T47D (cell line): ENCODE measurements at regions not wholly inside any gene's neighbourhood (a gene's known extent, or its start where the extent isn't known, plus 50 kb on each side); places are given as distances from the start of the nearest gene placed in this dataset.

Experiments
- DNase-seq, 2 experiments: peaks; one replicate each; pipeline versions ENCODE4 v3.0.0 to v3.0.0-alpha.2; 2011 to 2012; ENCODE audit warnings: low read depth in 1 of 2, low spot score in 1 of 2
- JUND ChIP-seq: IDR thresholded peaks from 2 replicates; pipeline ENCODE4 v1.6.1; 2012; ENCODE audit warnings: low read depth
- in situ Hi-C: cut with HindIII; loops from 2 replicates; pipeline ENCODE4 v1.10.0; 2016; ENCODE audit warnings: low sequenced_read_pairs, low pct_unique_long_range_greater_than_20kb

- DNase-seq = no peak
- in situ Hi-C loops = no loop called here
- no peak for TF ChIP-seq JUND
Observed at GRCh38 chr9:38309324-38310195, 82.9 kb upstream of the ALDH1B1 start.

- in situ Hi-C loops = no loop called here
- DNase-seq = no peak
- TF ChIP-seq JUND = no peak
Observed at GRCh38 chr9:38308136-38308535, 84.4 kb upstream of the ALDH1B1 start.

- no peak for DNase-seq
- in situ Hi-C loops = no loop called here
- no peak for TF ChIP-seq JUND
Observed at GRCh38 chr9:38306899-38307298, 85.6 kb upstream of the ALDH1B1 start.

- DNase-seq = no peak
- in situ Hi-C loops = no loop called here
- no peak for TF ChIP-seq JUND
Observed at GRCh38 chr9:38305582-38305981, 86.9 kb upstream of the ALDH1B1 start.

GRCh38 chr9:38301376-38302106, 91.0 kb upstream of the ALDH1B1 start:
- in situ Hi-C loops = no loop called here
- TF ChIP-seq JUND = no peak
- no peak for DNase-seq

GRCh38 chr9:38299856-38300255, 92.6 kb upstream of the ALDH1B1 start:
- in situ Hi-C loops = no loop called here
- no peak for TF ChIP-seq JUND
- no peak for DNase-seq

- no peak for TF ChIP-seq JUND
- in situ Hi-C loops = no loop called here
- DNase-seq = no peak
Observed at GRCh38 chr9:38298904-38299303, 93.6 kb upstream of the ALDH1B1 start.

GRCh38 chr9:38298503-38298902, 94.0 kb upstream of the ALDH1B1 start:
- TF ChIP-seq JUND = no peak
- in situ Hi-C loops = no loop called here
- DNase-seq = no peak

- no peak for DNase-seq
- in situ Hi-C loops = no loop called here
Observed at GRCh38 chr9:38296807-38297206, 95.7 kb upstream of the ALDH1B1 start.

GRCh38 chr9:38295764-38296163, 96.7 kb upstream of the ALDH1B1 start:
- no peak for DNase-seq
- no peak for TF ChIP-seq JUND
- in situ Hi-C loops = no loop called here

More at GRCh38 chr9:38296807-38297206, 95.7 kb upstream of the ALDH1B1 start:
- no peak for TF ChIP-seq JUND

GRCh38 chr9:38294220-38294960, 98.1 kb upstream of the ALDH1B1 start:
- in situ Hi-C loops = no loop called here
- DNase-seq = no peak
- TF ChIP-seq JUND = no peak

- in situ Hi-C loops = no loop called here
- DNase-seq = no peak
- no peak for TF ChIP-seq JUND
Observed at GRCh38 chr9:38293022-38293421, 99.5 kb upstream of the ALDH1B1 start.

GRCh38 chr9:38292480-38292879, 100.0 kb upstream of the ALDH1B1 start:
- no peak for TF ChIP-seq JUND
- no peak for DNase-seq
- in situ Hi-C loops = no loop called here
